Cardiac fibroblast (primary cell): ENCODE measurements at regions not wholly inside any gene's neighbourhood (a gene's known extent, or its start where the extent isn't known, plus 50 kb on each side); places are given as distances from the start of the nearest gene placed in this dataset.
A peak's percentile ranks its signal among the peaks of the same experiment; 100 is the strongest.

Experiments
- DNase-seq, 2 donors: peaks; one replicate each; pipeline versions ENCODE4 v3.0.0 to v3.0.0-alpha.2; 2010; ENCODE audit warnings: low read depth in 2 of 2
- H3K4me3 ChIP-seq, 2 donors: replicated peaks in 1 of 2; 1 replicate in 1 of 2; 2 replicates in 1 of 2; pipeline ENCODE4 v1.5.1; 2011; ENCODE audit warnings: low read depth in 2 of 2, low read length in 2 of 2, mild to moderate bottlenecking in 2 of 2, moderate library complexity in 1 of 2
- CTCF ChIP-seq: IDR thresholded peaks from one replicate; pipeline ENCODE4 v1.5.1; 2011; ENCODE audit warnings: low read depth, mild to moderate bottlenecking, low read length, inconsistent platforms

- H3K4me3 ChIP-seq: no peak overlapping the region
- DNase-seq: no peak
- TF ChIP-seq CTCF: no peak
Measured at GRCh38 chr2:10217489-10218435, 84.9 kb upstream of the HPCAL1 start.

- no peak for TF ChIP-seq CTCF
- H3K4me3 ChIP-seq: no peak overlapping the region
- peak in 1 of 2 donors; percentile 54 for DNase-seq
Measured at GRCh38 chr2:10220045-10220901, 82.4 kb upstream of the HPCAL1 start.

GRCh38 chr2:10220902-10221391 is 81.8 kb upstream of the HPCAL1 start:
- DNase-seq: peak; percentile 45 to 84
- H3K4me3 ChIP-seq: no peak overlapping the region
- TF ChIP-seq CTCF: no peak

GRCh38 chr2:10221443-10221842 is 81.3 kb upstream of the HPCAL1 start:
- no peak for DNase-seq
- no peak overlapping the region for H3K4me3 ChIP-seq
- no peak for TF ChIP-seq CTCF

- no peak for TF ChIP-seq CTCF
- no peak for DNase-seq
- no peak overlapping the region for H3K4me3 ChIP-seq
Measured at GRCh38 chr2:10221976-10222870, 80.5 kb upstream of the HPCAL1 start.

- TF ChIP-seq CTCF: no peak
- DNase-seq: no peak
- no peak overlapping the region for H3K4me3 ChIP-seq
Measured at GRCh38 chr2:10223471-10223870, 79.2 kb upstream of the HPCAL1 start.
